ENCODE measurements at regions not wholly inside any gene's neighbourhood (a gene's known extent, or its start where the extent isn't known, plus 50 kb on each side); places are given as distances from the start of the nearest gene placed in this dataset.

GRCh38 chr12:90630006-90630405, 325.0 kb downstream of the CCER1 start:
- Histone ChIP-seq H3K9me3 (ENCODE audit: low read depth, low read length) (no peaks in the 10 kb centered on the region), H3K36me3 (ENCODE audit: insufficient read depth, low read length) (no peaks in the 10 kb centered on the region), H3K4me3 (no peak overlapping the region), H3K27ac (no peak overlapping the region; the same call in 1 of the 2 replicates), H3K9ac (ENCODE audit: insufficient read length) (no peak overlapping the region)
- no peak for DNase-seq (ENCODE audit: low read depth, low spot score)
- TF ChIP-seq POLR2AphosphoS5 (IDR thresholded peaks at IDR 0.05; ENCODE audit: borderline replicate concordance, low read depth, low read length): no peak
- TF ChIP-seq FOXP2 (optimal IDR thresholded peaks at IDR 0.05; ENCODE audit: control extremely low read depth, extremely low read length, insufficient read depth): no peak
- no peak for TF ChIP-seq EZH2 (IDR thresholded peaks at IDR 0.05)

GRCh38 chr12:90628213-90628612, 326.8 kb downstream of the CCER1 start:
- TF ChIP-seq EZH2 (IDR thresholded peaks at IDR 0.05) (no peak), FOXP2 (optimal IDR thresholded peaks at IDR 0.05; ENCODE audit: control extremely low read depth, extremely low read length, insufficient read depth) (no peak), POLR2AphosphoS5 (IDR thresholded peaks at IDR 0.05; ENCODE audit: borderline replicate concordance, low read depth, low read length) (no peak)
- H3K36me3 ChIP-seq (ENCODE audit: insufficient read depth, low read length): no peaks in the 10 kb centered on the region
- H3K9ac ChIP-seq (ENCODE audit: insufficient read length): no peak overlapping the region
- no peak for DNase-seq (ENCODE audit: low read depth, low spot score)
- H3K4me3 ChIP-seq: no peak overlapping the region
- H3K9me3 ChIP-seq (ENCODE audit: low read depth, low read length): no peaks in the 10 kb centered on the region
- H3K27ac ChIP-seq: no peak overlapping the region

GRCh38 chr12:90627180-90627896, 327.6 kb downstream of the CCER1 start:
- Histone ChIP-seq H3K27ac (no peak overlapping the region), H3K36me3 (ENCODE audit: insufficient read depth, low read length) (no peaks in the 10 kb centered on the region), H3K9me3 (ENCODE audit: low read depth, low read length) (no peaks in the 10 kb centered on the region), H3K4me3 (no peak overlapping the region), H3K9ac (ENCODE audit: insufficient read length) (no peak overlapping the region)
- DNase-seq (ENCODE audit: low read depth, low spot score): no peak
- TF ChIP-seq FOXP2 (optimal IDR thresholded peaks at IDR 0.05; ENCODE audit: control extremely low read depth, extremely low read length, insufficient read depth) (no peak), EZH2 (IDR thresholded peaks at IDR 0.05) (no peak), POLR2AphosphoS5 (IDR thresholded peaks at IDR 0.05; ENCODE audit: borderline replicate concordance, low read depth, low read length) (no peak)

GRCh38 chr12:90622431-90622830, 332.5 kb downstream of the CCER1 start:
- Histone ChIP-seq H3K9me3 (ENCODE audit: low read depth, low read length) (no peaks in the 10 kb centered on the region), H3K9ac (ENCODE audit: insufficient read length) (no peak overlapping the region), H3K4me3 (no peak overlapping the region), H3K36me3 (ENCODE audit: insufficient read depth, low read length) (no peaks in the 10 kb centered on the region), H3K27ac (no peak overlapping the region)
- no peak for DNase-seq (ENCODE audit: low read depth, low spot score)
- TF ChIP-seq EZH2 (IDR thresholded peaks at IDR 0.05) (no peak), POLR2AphosphoS5 (IDR thresholded peaks at IDR 0.05; ENCODE audit: borderline replicate concordance, low read depth, low read length) (no peak), FOXP2 (optimal IDR thresholded peaks at IDR 0.05; ENCODE audit: control extremely low read depth, extremely low read length, insufficient read depth) (no peak)

GRCh38 chr12:90621927-90622326, 333.0 kb downstream of the CCER1 start:
- no peaks in the 10 kb centered on the region for H3K9me3 ChIP-seq (ENCODE audit: low read depth, low read length)
- H3K36me3 ChIP-seq (ENCODE audit: insufficient read depth, low read length): no peaks in the 10 kb centered on the region
- H3K4me3 ChIP-seq: no peak overlapping the region
- no peak overlapping the region for H3K9ac ChIP-seq (ENCODE audit: insufficient read length)
- no peak for TF ChIP-seq FOXP2 (optimal IDR thresholded peaks at IDR 0.05; ENCODE audit: control extremely low read depth, extremely low read length, insufficient read depth)
- no peak for TF ChIP-seq POLR2AphosphoS5 (IDR thresholded peaks at IDR 0.05; ENCODE audit: borderline replicate concordance, low read depth, low read length)
- no peak for TF ChIP-seq EZH2 (IDR thresholded peaks at IDR 0.05)
- no peak for DNase-seq (ENCODE audit: low read depth, low spot score)
- no peak overlapping the region for H3K27ac ChIP-seq

DNA sequence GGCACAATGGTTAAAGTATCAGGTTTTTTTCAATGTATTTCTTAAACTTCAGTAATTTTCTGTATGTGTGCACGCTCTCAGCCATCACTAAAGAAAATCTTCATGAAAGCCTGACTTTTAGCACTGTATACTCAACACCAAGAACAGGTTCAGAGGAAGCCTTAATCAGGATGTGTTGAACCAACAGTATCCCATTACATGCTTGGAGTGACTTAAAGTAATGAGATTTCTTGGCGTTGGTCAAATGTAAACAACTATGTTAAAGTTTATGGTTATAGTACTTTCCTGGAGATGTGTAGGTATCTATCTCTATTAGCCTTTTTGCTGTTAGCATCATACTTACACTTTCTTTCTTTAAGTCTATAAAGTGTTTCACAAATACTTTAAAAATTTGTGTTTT, 335.0 kb downstream of the CCER1 start:
- H3K9ac ChIP-seq (ENCODE audit: insufficient read length): no peak overlapping the region
- H3K27ac ChIP-seq: no peak overlapping the region
- H3K36me3 ChIP-seq (ENCODE audit: insufficient read depth, low read length): no peaks in the 10 kb centered on the region
- TF ChIP-seq EZH2 (IDR thresholded peaks at IDR 0.05) (no peak), FOXP2 (optimal IDR thresholded peaks at IDR 0.05; ENCODE audit: control extremely low read depth, extremely low read length, insufficient read depth) (no peak), POLR2AphosphoS5 (IDR thresholded peaks at IDR 0.05; ENCODE audit: borderline replicate concordance, low read depth, low read length) (no peak)
- no peak overlapping the region for H3K4me3 ChIP-seq
- no peaks in the 10 kb centered on the region for H3K9me3 ChIP-seq (ENCODE audit: low read depth, low read length)
- no peak for DNase-seq (ENCODE audit: low read depth, low spot score)

- Histone ChIP-seq H3K9ac (ENCODE audit: insufficient read length) (no peak overlapping the region), H3K9me3 (ENCODE audit: low read depth, low read length) (no peaks in the 10 kb centered on the region), H3K36me3 (ENCODE audit: insufficient read depth, low read length) (no peaks in the 10 kb centered on the region), H3K27ac (no peak overlapping the region), H3K4me3 (no peak overlapping the region)
- TF ChIP-seq EZH2 (IDR thresholded peaks at IDR 0.05) (no peak), POLR2AphosphoS5 (IDR thresholded peaks at IDR 0.05; ENCODE audit: borderline replicate concordance, low read depth, low read length) (no peak)
- DNase-seq (ENCODE audit: low read depth, low spot score): no peak
Observed at GRCh38 chr12:90618586-90618985, 336.4 kb downstream of the CCER1 start.

DNA sequence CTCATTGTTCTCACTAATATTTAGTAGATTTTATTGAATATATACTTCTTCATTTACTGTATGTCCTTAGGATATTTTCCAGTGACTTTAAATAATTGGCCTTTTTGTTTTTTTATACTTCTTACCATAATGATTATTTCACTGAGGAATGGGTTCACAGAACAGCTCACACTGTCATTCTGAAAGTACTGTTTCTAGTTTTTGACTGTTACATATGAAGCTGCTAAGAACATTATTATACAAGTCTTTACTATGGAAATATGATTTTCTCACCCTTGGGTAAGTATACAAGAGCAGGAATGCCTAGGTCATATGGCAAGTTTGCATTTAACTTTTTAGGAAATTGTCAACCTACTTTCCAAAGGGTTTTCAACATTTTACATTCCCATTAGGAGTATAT, 343.1 kb downstream of the CCER1 start:
- H3K27ac ChIP-seq: no peak overlapping the region
- no peak overlapping the region for H3K4me3 ChIP-seq
- no peak for DNase-seq (ENCODE audit: low read depth, low spot score)
- H3K9ac ChIP-seq (ENCODE audit: insufficient read length): no peak overlapping the region
- no peaks in the 10 kb centered on the region for H3K9me3 ChIP-seq (ENCODE audit: low read depth, low read length)
- TF ChIP-seq EZH2 (IDR thresholded peaks at IDR 0.05) (no peak), POLR2AphosphoS5 (IDR thresholded peaks at IDR 0.05; ENCODE audit: borderline replicate concordance, low read depth, low read length) (no peak), FOXP2 (optimal IDR thresholded peaks at IDR 0.05; ENCODE audit: control extremely low read depth, extremely low read length, insufficient read depth) (no peak)
- H3K36me3 ChIP-seq (ENCODE audit: insufficient read depth, low read length): no peaks in the 10 kb centered on the region

- H3K4me3 ChIP-seq: no peak overlapping the region
- H3K27ac ChIP-seq: no peak overlapping the region
- no peak for TF ChIP-seq FOXP2 (optimal IDR thresholded peaks at IDR 0.05; ENCODE audit: control extremely low read depth, extremely low read length, insufficient read depth)
- TF ChIP-seq POLR2AphosphoS5 (IDR thresholded peaks at IDR 0.05; ENCODE audit: borderline replicate concordance, low read depth, low read length): no peak
- TF ChIP-seq EZH2 (IDR thresholded peaks at IDR 0.05): no peak
- H3K36me3 ChIP-seq (ENCODE audit: insufficient read depth, low read length): no peaks in the 10 kb centered on the region
- H3K9me3 ChIP-seq (ENCODE audit: low read depth, low read length): no peaks in the 10 kb centered on the region
- no peak overlapping the region for H3K9ac ChIP-seq (ENCODE audit: insufficient read length)
- DNase-seq (ENCODE audit: low read depth, low spot score): no peak
Observed at GRCh38 chr12:90611048-90611447, 343.9 kb downstream of the CCER1 start.
